GM18870 (cell line): ENCODE measurements at regions not wholly inside any gene's neighbourhood (a gene's known extent, or its start where the extent isn't known, plus 50 kb on each side); places are given as distances from the start of the nearest gene placed in this dataset.

ENCODE experiments used
- ATAC-seq: cut with Tn5 transposase; IDR thresholded peaks from one replicate; pipeline ENCODE4 v1.9.1; 2021; ENCODE audit warnings: moderate library complexity; ENCODE audit not compliant: unreplicated experiment

DNA sequence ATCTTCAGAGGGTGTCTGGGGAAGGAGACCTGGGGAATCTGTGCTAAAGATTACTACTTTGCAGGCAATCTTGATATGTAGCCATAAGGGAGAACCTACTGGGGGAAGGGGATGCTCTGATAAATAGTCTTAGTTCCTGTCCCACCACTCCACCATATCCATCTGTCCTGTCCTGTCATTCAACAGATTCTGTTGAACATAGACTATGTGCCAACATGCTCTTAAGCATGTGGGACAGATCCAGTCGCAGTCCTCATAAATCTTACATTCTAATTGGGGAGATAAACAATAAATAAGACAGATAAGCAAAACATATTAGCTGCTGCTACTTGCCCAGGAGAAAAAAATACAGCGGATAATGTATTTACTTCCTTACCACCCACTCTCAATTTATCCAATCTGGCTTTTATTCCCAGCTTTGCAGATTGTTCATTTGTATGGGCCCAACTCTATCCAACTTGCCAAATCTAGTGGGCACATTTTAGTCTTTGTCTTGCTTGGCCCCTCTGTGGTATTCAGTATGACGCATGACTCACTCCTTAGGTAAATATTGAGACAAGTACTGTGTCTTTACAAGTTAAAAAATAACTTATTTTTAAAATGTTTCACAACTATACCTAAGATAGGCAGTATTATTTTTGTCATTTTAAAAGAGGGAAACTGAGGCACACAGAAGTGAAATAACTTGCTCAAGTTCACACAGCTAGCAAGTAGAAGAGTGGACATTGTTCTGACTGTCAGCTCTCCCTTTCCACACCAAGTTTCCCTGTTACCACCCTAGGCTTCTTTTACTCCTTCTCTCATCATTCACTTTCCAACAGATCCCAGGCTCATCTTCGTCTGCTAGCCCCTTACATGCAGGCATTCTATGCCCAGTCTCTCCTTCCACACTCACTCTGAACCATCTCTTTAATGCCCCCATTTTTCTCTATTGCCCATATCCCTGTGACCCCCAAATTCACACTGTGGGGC lies 133.6 kb upstream of the SESN3 start:
- no peak for ATAC-seq

DNA sequence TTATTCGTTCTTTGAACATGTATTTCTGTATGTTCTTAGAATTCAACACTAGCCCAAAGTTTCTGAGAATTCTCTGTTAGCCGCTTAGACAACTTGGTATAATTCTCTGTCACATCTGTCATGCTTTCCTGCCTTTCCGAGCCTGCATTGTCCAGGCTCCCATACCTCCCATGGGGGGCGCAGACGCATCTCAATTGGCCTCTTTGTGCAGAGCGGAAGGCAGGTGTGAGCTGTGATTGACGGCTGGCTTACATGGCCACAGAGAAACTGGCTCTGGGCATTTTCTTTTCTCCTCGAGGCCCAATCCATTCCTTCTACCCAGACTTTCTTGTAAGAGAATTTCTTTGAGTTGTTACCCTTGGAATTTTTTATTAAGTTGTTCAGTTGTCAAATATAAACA lies 132.7 kb upstream of the SESN3 start:
- ATAC-seq, result no peak

DNA sequence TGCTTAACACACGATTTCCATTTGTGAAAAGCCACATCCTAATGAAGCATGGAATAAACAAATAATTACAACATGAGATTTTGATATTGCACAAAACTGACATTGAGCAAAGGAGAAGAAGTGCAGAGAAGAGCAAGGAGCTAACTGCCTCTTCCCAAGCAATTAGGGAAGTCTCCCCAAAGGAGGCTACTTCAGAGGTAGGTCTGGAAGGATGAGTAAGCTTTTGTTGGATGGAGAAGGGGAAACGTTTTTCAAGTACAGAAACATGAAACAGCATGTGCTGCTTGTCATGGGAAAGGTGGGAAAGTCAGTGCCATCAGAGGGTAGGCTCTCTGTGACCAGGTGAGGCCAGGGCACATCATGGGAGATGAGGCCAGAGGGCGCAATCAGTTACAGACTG lies 132.2 kb upstream of the SESN3 start:
- no peak for ATAC-seq

DNA sequence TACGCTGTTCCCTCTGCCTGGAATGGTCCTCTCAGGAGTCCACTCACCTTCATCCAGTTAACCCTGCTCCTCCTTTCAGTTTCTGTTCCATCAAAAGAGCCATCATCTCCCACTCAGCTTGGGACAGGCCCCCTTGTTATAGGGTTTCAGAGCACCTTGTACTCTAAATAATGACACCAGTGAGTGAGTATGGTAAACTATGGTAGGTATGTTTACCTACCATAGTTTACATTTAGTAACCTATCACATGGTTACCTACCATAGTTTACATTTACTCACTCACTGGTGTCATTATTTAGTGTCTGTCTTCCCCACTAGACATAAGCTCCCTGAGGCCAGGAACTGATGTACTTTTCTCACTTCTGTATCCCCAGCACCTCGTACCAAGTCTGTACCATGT lies 130.2 kb upstream of the SESN3 start:
- ATAC-seq, result no peak

DNA sequence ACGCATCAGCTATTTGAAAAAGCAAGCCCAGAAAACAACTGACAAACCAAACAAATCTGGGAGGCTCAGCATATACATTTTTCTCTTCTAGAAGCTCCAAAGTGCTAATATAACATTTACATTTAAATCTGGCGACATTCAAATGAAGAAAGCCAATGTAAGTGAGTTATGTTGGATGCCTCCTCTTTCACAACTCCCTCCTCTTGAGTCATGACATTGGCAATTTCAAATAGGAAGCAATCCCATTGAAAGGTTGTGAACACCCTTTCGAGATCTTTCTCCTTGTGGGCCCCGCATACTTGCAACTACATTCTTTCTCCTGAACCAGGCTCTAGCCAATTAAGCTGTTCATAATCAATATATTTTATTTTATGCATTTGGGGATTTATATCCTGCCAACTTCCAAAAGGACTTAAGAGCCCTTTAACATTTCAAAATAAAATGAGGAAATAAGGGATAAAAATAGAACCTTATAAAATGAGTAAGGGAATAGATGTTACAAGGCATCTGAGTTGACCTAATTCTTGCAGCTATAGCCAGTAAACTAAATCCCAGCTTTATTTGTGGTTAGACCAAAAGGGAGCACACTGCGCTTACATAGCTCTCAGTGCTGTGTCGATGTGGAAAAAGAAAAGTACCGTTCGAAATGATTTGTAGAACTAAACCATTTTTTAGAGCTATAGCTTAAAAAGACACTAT lies 129.5 kb upstream of the SESN3 start:
- ATAC-seq, result no peak

DNA sequence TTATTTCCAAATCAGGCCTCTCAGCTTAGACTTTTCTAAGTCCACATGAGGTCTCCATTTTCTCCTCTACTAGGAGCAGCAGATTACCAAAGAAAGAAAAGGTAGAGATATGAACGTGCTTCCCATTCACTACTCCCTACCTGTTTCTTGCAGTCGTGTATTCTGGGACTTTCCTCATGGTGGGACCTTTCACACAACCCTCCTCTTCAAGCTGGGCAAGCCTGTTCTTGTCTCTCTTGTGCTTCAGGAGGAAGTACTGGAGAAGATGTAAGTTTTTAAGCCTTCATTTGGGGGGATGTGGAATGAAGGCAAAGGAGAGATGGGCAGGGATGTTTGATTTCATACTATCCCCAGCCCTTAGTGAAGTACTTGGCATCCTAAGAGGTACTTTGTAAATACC lies 128.8 kb upstream of the SESN3 start:
- ATAC-seq, result no peak

DNA sequence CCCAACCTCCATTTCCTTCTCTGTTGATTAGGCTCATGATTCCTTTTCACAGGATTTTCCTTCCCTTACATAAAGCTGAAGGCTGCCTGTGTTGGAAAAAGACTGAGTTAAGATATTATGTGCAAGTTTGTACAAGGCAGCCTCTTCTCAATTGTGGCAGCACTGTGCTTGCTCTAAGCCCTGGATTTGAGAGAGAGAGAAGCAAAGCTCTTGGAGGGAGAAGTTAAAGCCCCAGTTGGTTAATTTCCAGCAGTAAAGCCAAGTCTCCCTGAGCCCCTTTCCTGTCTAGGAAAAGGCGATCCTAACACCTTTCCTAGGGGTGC lies 128.3 kb upstream of the SESN3 start:
- no peak for ATAC-seq

DNA sequence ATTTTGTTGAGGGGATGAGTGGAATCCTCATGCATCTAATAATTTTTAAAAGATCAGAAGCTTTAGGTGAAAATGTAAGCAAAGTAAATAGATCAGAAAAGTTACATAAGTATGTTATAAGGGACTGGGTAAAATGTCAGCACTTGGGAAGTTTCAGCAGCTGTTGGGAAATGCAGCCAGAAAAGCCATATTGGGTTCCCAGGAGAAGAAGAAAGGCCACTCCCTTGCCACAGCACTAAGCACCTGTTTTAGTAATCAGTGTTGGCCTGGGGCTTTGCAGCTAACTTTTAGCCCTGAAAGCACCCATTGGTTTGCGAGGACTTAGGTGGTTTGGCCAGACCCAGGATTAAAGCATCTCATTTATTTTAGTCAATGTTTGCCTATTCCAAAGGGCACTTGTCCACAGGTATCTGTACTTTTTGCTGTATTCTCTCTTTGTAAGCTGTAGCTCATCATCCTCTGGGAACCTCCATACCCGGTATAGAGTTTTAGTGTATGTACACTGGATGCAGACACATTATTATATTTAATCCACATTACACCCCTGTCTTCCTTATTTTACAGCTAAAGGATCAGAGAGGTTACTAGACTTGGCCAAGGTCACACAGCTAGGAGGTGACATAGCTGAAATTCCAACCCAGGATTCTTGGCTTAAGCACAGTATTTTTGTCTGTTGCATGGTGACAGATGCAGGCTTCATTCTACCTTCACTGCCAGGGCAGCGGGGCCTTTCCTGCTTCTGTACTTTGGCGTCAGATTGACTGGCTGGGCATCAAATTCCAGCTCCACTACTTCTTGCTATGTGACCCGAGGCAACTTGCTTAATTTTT lies 127.7 kb upstream of the SESN3 start:
- ATAC-seq, result no peak

DNA sequence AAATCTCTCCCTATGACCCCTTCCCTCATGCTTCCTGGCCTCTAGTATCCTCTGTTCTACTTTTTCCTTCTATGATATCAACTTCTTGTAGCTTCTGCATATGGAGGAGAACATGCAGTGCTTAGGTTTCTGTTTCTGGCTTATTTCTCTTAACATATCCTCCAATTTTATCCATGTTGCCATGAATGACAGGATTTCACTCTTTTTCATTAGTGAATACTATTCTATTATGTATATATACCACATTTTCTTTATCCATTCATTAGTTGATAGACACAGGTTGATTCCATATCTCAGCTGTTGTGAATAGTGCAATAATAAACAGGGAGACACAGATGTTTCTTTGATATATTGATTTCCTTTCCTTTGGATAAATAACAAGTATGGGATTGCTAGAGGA lies 123.3 kb upstream of the SESN3 start:
- ATAC-seq, result no peak

DNA sequence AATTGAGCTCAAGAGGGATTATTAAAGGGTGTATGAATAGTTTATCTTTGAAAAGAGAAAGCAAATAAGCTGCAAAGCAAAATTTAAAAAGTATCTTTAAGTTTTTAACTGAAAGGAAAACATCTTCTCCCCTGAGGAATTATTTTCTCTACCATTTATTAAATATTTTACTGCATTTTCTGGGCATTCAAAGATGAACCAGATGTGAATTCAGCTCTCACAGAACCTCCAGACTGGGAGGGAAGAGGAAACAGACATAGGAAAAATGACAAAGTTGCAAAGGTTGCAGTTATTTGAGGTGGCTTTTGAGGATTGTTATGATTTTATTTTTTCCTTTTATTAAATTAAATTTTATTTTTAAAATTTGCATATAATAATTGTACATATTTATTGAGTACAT lies 122.7 kb upstream of the SESN3 start:
- ATAC-seq, result no peak

DNA sequence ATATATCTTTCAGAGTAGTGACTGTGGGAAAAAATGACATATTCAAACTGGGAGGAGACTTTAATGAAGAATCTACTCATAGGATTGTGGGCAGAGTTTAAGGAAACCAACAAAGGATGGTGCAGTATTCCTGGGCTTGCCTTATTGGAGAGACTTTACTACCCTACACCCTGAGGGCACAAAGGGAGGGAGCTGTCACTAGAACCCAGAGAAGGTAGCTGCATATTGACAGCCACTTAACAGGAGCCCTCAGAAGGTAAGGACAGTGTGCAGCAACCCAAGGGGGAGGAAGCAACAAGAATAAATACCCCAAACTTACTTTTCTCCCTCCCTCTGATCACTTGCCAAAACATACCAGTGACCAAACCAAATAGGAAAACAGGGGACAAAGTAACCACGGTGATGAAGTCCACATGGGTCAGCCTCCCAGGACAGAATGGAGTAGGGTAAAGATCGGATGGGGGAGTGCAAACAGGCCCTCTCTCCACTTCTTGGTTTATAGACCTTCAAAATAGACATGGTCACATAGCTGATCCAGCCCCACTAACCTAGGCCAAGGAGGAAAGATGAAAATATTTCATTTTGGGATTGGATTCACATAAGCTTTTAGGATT lies 121.8 kb upstream of the SESN3 start:
- no peak for ATAC-seq

DNA sequence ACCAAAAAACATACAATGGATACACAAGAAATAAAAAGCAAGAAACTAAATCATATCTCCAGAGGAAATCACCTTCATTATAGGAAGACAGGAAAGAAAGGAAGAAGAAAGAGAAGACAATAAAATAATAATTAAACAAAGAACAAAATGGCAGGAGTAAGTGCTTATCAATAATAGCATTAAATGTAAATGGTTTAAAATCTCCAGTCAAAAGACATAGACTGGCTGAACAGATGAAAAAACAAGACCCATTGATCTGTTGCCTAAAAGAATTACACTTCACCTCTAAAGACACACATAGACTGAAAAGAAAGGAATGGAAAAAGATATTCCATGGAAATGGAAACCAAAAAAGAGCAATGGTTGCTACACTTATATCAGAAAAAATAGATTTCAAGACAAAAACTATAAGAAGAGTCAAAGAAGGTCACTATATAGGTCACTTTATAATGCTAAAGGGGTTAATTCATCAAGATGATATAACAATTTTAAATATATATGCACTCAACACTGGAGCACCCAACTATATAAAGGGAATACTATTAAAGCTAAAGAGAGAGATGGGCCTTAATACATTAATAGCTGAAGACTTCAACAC lies 118.4 kb upstream of the SESN3 start:
- no peak for ATAC-seq

DNA sequence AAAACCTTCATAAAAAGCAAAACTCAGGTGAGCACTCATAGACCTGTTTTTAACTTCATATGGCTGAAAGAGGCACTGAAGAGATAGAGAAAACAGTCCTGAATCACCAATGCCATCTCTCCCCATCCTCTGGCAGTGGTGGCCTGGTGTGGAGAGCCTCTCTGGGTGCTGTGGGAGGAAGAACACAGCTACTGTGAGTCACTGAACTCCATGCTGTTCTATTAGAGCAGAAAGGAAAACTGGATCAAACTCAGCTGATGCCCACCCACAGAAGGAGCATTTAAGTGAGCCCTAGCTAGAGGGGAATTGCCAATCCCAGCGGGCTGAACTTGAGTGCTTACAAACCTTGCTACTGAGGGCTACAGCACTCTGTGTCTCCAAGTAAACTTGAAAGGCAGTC lies 115.3 kb upstream of the SESN3 start:
- no peak for ATAC-seq

DNA sequence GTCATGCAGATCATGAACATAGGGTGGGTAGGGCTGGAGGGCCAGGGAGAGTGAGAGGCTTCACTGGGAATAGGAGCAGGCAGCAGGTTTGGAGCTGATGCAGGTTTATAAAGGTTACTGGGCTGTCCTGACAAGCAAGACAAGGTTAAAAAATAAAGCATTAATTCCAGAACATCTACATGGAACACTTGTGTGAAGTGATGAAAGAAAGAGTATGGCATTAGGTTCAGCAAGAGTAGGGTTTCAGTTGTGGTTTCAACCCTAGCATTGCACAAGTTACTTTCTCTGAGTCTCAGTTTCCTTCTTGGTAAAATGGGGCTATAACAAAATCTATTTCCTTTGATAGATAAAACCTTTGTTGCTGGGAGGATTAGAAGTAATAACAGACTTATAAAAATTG lies 114.6 kb upstream of the SESN3 start:
- ATAC-seq, result peak; percentile 68

DNA sequence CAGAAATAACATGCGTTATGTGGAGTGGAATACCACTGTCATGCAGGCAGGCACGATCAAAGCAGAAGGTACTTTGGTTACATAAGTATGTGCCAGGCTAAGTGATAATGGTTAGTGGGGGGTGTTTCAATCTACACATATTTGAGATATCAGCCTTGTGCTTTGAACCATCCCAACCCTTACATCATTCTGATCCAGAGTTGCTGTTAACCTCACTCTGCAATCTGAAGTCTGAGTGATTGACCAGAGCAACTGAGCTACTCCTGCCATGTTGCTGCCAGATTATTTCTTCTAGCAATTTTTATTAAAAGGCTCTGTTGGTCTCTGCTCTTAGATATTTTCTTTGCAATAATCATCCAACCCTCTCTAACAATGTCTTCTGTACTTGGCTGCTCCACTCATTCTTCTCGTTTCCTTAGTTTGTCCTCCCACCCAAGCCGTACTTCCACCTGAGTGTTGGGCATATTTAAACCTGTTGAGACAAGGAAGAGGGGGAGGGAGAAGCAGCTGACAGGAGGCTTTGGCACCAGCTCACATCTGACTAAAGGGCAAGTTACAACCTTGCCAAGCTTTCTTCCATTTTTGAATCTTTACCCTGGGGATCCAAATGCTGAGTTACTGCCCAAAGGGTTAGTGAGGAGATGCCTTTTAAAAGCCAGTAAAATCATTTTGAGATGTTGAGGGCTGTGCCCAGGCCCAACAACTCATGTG lies 114.1 kb upstream of the SESN3 start:
- no peak for ATAC-seq

DNA sequence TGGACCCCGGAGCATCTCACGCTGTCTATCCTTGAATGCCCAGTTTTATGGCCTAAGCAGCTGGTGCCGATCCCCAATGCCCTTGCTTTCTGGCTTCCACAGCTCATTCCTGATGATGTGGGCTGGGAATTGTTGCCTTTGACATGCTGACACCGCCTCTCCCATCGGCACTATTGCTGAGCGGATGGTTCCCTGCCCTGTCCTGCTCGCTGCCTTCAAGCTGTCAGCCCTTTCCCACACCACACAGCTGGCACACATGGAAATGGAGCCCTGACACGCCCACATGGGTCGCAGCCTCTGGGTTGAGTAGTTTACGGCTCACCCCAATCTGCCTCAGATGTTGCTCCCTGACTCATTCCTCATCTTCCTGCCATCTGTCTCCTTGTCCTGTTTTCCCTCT lies 110.2 kb upstream of the SESN3 start:
- ATAC-seq, result no peak

DNA sequence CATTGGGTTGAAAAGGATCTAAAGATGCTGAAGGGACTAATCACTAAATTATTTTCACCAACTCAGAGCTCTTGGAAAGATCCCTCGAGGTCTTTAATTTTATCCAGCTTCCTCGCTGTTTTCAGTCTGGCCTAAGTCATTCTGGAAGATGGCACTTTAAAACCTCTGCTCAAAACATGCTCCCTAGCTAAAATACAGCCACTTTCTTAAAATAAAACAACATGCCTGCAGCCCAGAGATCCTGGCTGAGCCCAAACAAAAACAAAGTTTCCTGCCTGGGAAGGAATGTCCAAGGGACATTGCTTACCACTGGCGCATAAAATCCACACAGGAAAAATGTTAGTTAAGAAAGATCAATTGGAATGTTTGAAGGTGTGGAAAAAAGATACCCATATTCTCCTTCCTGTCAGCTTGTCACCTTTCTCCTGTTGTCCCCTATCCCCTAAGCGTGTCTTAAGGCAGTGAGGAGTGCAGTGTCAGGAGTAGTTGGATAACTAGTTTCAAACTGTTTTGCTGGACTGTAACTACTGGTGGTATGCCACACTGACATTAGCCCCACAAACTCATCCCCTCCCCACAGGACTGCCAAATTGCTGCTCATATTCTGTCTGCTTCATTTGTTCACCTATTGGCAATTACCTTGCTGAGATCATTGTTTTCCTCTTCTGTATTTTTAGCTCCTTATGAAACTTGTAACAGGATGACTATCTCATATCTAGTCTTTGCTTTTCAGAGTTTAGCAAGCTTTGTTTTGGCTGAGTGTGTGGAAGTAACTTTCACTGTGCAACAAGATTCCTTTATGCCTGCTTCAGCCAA lies 108.3 kb upstream of the SESN3 start:
- ATAC-seq, result no peak

DNA sequence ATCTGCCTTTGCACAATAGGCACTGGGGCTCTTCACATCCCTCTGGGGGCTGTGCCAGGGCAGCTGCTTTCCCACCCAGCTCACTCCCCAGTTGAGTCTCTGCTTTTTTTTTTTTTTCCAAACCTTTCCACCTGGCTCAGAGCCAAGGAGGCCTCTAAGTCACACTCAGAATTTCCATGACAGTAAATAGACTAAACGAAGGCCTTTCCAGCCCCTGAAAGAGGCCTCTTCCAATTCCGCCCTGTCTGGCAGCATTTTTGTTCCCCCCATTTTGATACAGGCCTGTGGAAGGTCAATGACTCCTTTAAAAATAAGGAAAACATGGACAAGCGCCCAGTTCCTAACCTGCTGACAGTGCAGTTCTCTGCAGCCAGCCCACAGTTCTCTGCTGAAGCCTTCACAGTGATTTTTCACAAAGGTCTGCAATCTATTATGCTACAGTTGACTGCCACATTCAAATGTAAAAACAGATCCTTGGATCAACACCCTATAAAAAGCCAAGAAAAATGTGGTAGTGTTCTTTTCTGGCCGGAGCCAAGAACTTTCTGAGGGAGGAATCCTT lies 107.5 kb upstream of the SESN3 start:
- no peak for ATAC-seq

DNA sequence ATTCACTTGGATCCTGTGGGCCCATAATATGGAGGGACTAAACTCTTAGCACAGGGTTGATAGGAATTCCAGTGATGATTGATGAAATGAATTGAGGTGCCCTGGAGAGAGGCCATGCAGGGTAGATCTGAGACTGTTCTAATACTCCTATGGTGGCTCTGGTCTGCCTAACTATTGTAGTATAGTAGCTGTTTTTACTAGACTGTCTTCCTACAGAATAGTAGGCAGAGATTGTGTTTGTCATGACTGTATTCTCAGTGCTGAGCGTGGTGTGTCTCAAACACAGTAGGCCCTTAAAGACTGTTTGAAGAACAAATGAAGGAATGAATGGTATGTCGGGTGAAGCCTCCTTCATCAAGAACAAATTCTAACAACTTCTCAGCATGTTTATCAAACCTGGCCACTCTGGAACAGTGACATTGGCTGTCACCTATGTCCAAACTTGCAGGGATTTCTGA lies 107.0 kb upstream of the SESN3 start:
- no peak for ATAC-seq
